K562 (cell line): ENCODE measurements at regions not wholly inside any gene's neighbourhood (a gene's known extent, or its start where the extent isn't known, plus 50 kb on each side); places are given as distances from the start of the nearest gene placed in this dataset.

ENCODE experiments used
- ATAC-seq: fragments of 200-7000 bp; cut with Tn5 transposase; 3 replicates; pipeline ENCODE4 v1.9.1; 2020; ENCODE audit warnings: moderate library complexity
- BruUV-seq: library from RNA; stranded (reverse); fragments of 400-500 nt; replicated peaks from 2 replicates; lab custom pipeline; 2021; lab: Mats Ljungman, UMichigan
- CTCF ChIA-PET: fragments of 300-600 bp; formaldehyde crosslinking; extraction: SDS; loops from one replicate; lab custom pipeline; 2021; ENCODE audit warnings: low intra/inter-chr PET ratio; lab: Yijun Ruan, JAX
- POLR2A ChIA-PET: fragments of 300-600, 350-650 bp; sonication (Branson Sonifier 250); formaldehyde crosslinking; extraction: SDS; loops from one replicate; lab custom pipeline; 2021; ENCODE audit warnings: antibody characterized with exemption, inconsistent platforms; lab: Yijun Ruan, JAX
- DNase-seq, 4 experiments: peaks; one replicate each; pipeline versions ENCODE4 v3.0.0 to v3.0.0-alpha.2; 2011 to 2018; ENCODE audit warnings: low spot score in 3 of 4, mixed read lengths in 3 of 4; ENCODE audit errors: extremely low read depth in 1 of 4
- FAIRE-seq: peaks from 2 replicates; lab custom pipeline; 2011; peaks lifted over from hg19 to GRCh38; lab: Jason Lieb, UNC
- H2AFZ ChIP-seq: 2 replicates; pipeline ENCODE4 v1.6.0; 2011; ENCODE audit warnings: low read depth, low read length, control low read depth, inconsistent platforms
- H3K27ac ChIP-seq: fragments of 200-600 bp; 3 replicates; pipeline ENCODE4 v1.8.0; 2011; ENCODE audit warnings: low read depth, mild to moderate bottlenecking, control low read depth, inconsistent platforms, low read length, moderate library complexity, mixed read lengths; ENCODE audit errors: extremely low read depth
- H3K27me3 ChIP-seq, 2 experiments: fragments of 300-600 bp in 1 of 2; 2 replicates in 1 of 2; 3 replicates in 1 of 2; pipeline versions ENCODE4 v1.6.0 to v1.8.0; 2011; ENCODE audit warnings: inconsistent platforms in 2 of 2, low read length in 2 of 2, mild to moderate bottlenecking in 1 of 2, mixed read lengths in 1 of 2, moderate library complexity in 1 of 2; ENCODE audit not compliant: control insufficient read depth in 2 of 2, insufficient read depth in 2 of 2
- H3K36me3 ChIP-seq: fragments of 300-600 bp; 3 replicates; pipeline ENCODE4 v1.8.0; 2011; ENCODE audit warnings: mild to moderate bottlenecking, low read length, inconsistent platforms; ENCODE audit not compliant: control insufficient read depth, insufficient read depth
- H3K4me1 ChIP-seq, 2 experiments: fragments of 200-600 bp in 1 of 2; replicated peaks in 1 of 2; 2 replicates in 1 of 2; 3 replicates in 1 of 2; pipeline versions ENCODE4 v1.5.1 to v1.8.0; 2011; ENCODE audit warnings: inconsistent platforms in 2 of 2, low read length in 2 of 2, mild to moderate bottlenecking in 1 of 2, mixed read lengths in 1 of 2, moderate library complexity in 1 of 2; ENCODE audit not compliant: control insufficient read depth in 2 of 2, insufficient read depth in 2 of 2
- H3K4me2 ChIP-seq: 2 replicates; pipeline ENCODE4 v1.6.1; 2011; ENCODE audit warnings: low read length, control low read depth, inconsistent platforms, mixed read lengths; ENCODE audit not compliant: insufficient read depth
- H3K4me3 ChIP-seq: fragments of 200-600 bp; sonication (generic), shearing (Covaris generic); 2 replicates; pipeline ENCODE4 v1.5.1; 2016; ENCODE audit warnings: control low read depth, inconsistent platforms
- H3K79me2 ChIP-seq: fragments of 200-600 bp; 3 replicates; pipeline ENCODE4 v1.8.0; 2011; ENCODE audit warnings: low read length, inconsistent platforms; ENCODE audit not compliant: control insufficient read depth, insufficient read depth
- H3K9ac ChIP-seq, 2 experiments: 2 replicates each; pipeline versions ENCODE4 v1.6.0 to v1.6.1; 2011; ENCODE audit warnings: low read depth in 2 of 2, low read length in 2 of 2, control low read depth in 1 of 2, inconsistent platforms in 1 of 2, mild to moderate bottlenecking in 1 of 2, mixed read lengths in 1 of 2; ENCODE audit not compliant: insufficient read depth in 1 of 2
- H3K9me1 ChIP-seq: one replicate; pipeline ENCODE4 v1.6.0; 2011; ENCODE audit warnings: inconsistent platforms, mild to moderate bottlenecking, low read length, moderate library complexity; ENCODE audit not compliant: control insufficient read depth, insufficient read depth
- H3K9me3 ChIP-seq: replicated peaks from 2 replicates; pipeline ENCODE4 v1.5.1; 2011; ENCODE audit warnings: low read depth, low read length, inconsistent platforms; ENCODE audit not compliant: control insufficient read depth, insufficient read depth
- H4K20me1 ChIP-seq: replicated peaks from 2 replicates; pipeline ENCODE4 v1.6.1; 2011; ENCODE audit warnings: low read length, inconsistent platforms, mixed read lengths; ENCODE audit not compliant: control insufficient read depth, insufficient read depth
- CC2D1A ChIP-seq: fragments of 450-650 bp; IDR thresholded peaks from 2 replicates; pipeline ENCODE4 v1.6.1; 2017; ENCODE audit warnings: mild to moderate bottlenecking
- CHD4 ChIP-seq: fragments of 200-600 bp; sonication (generic); IDR thresholded peaks from 3 replicates; pipeline ENCODE4 v1.6.1; 2012; ENCODE audit warnings: low read depth, mild to moderate bottlenecking, mixed read lengths, low read length, inconsistent platforms; ENCODE audit not compliant: insufficient read depth, insufficient replicate concordance, poor library complexity, severe bottlenecking
- COPS2 ChIP-seq: fragments of 450-650 bp; conservative IDR thresholded peaks from 2 replicates; pipeline ENCODE4 v1.6.1; 2016; ENCODE audit warnings: mild to moderate bottlenecking, moderate library complexity
- DACH1 ChIP-seq: fragments of 450-650 bp; IDR thresholded peaks from 2 replicates; pipeline ENCODE4 v1.6.1; 2018; ENCODE audit not compliant: partially characterized antibody
- ELF1 ChIP-seq: fragments of 200-800 bp; sonication (Bioruptor generic); IDR thresholded peaks from 2 replicates; pipeline ENCODE4 v1.6.1; 2016; ENCODE audit warnings: missing genetic modification characterization, missing compliant biosample characterization
- KDM1A ChIP-seq, 2 experiments: fragments of 450-650 bp; IDR thresholded peaks; 2 replicates each; pipeline ENCODE4 v1.6.1; 2016; ENCODE audit warnings: mild to moderate bottlenecking in 2 of 2
- KDM5B ChIP-seq: fragments of 200-600 bp; sonication (generic); IDR thresholded peaks from 2 replicates; pipeline ENCODE4 v1.6.1; 2012; ENCODE audit warnings: low read depth, mild to moderate bottlenecking, moderate library complexity, low read length, control low read depth, inconsistent platforms; ENCODE audit not compliant: insufficient replicate concordance
- MAZ ChIP-seq, 2 experiments: fragments of 450-650 bp in 1 of 2; sonication (generic) in 1 of 2; formaldehyde crosslinking; IDR thresholded peaks in 1 of 2; conservative IDR thresholded peaks in 1 of 2; 2 replicates each; pipeline versions ENCODE4 v1.4.0 to v1.5.0; 2020; ENCODE audit warnings: mild to moderate bottlenecking in 1 of 2, missing genetic modification reagents in 1 of 2
- NEUROD1 ChIP-seq: fragments of 150-350 bp; IDR thresholded peaks from 2 replicates; pipeline ENCODE4 v1.6.1; 2014; ENCODE audit warnings: borderline replicate concordance, low read length, low read depth; ENCODE audit not compliant: partially characterized antibody
- NR3C1 ChIP-seq: sonication (generic); formaldehyde crosslinking; IDR thresholded peaks from 2 replicates; pipeline ENCODE4 v1.8.1; 2022; ENCODE audit warnings: missing genetic modification reagents
- SRF ChIP-seq, 2 experiments: fragments of 250-450, 450-650 bp in 1 of 2; sonication (Bioruptor Pico) in 1 of 2; sonication (generic) in 1 of 2; formaldehyde crosslinking; IDR thresholded peaks; 2 replicates each; pipeline versions ENCODE4 v1.5.0 to v1.5.1; 2020 to 2022; ENCODE audit warnings: mild to moderate bottlenecking in 1 of 2, missing genetic modification reagents in 1 of 2
- ZNF174 ChIP-seq: fragments of 250-450 bp; sonication (Bioruptor Pico); IDR thresholded peaks from 2 replicates; pipeline ENCODE4 v1.4.0; 2020; ENCODE audit warnings: mild to moderate bottlenecking
- WGBS: fragments of 100-300 bp; shearing (Covaris generic); methylation state at CpG from one replicate; pipeline ENCODE4 v1.1.6; 2016; ENCODE audit warnings: low coverage, mixed read lengths; ENCODE audit not compliant: insufficient coverage; ENCODE audit errors: missing lambda C conversion rate; 5-methylcytosine and 5-hydroxymethylcytosine counted together
- in situ Hi-C: fragments of 300-500 bp; cut with MboI; formaldehyde crosslinking; loops from 4 replicates; pipeline ENCODE4 v1.15.0; 2018; ENCODE audit warnings: inconsistent platforms, mixed read lengths
- intact Hi-C: fragments of 100-400 bp; cut with micrococcal nuclease; formaldehyde crosslinking; loops from 2 replicates; pipeline ENCODE4 v1.14.2; 2022
- TF ChIP-seq, protein P1 (sequence below): fragments of 450-650 bp; IDR thresholded peaks from 2 replicates; pipeline ENCODE4 v1.6.1; 2016; ENCODE audit warnings: mild to moderate bottlenecking
- TF ChIP-seq, protein P2 (sequence below): fragments of 250-450 bp; sonication (Bioruptor Pico); IDR thresholded peaks from 2 replicates; pipeline ENCODE4 v1.4.0; 2020; ENCODE audit warnings: mild to moderate bottlenecking
- TF ChIP-seq, protein P3 (sequence below): fragments of 250-450 bp; sonication (Bioruptor Pico); IDR thresholded peaks from 2 replicates; pipeline ENCODE4 v1.5.0; 2020; ENCODE audit warnings: mild to moderate bottlenecking, borderline replicate concordance
- TF ChIP-seq, protein P4 (sequence below): IDR thresholded peaks from 2 replicates; pipeline ENCODE4 v1.6.1; 2012; ENCODE audit warnings: low read depth, low read length, improper control_type of control experiment, borderline replicate concordance

DNA sequence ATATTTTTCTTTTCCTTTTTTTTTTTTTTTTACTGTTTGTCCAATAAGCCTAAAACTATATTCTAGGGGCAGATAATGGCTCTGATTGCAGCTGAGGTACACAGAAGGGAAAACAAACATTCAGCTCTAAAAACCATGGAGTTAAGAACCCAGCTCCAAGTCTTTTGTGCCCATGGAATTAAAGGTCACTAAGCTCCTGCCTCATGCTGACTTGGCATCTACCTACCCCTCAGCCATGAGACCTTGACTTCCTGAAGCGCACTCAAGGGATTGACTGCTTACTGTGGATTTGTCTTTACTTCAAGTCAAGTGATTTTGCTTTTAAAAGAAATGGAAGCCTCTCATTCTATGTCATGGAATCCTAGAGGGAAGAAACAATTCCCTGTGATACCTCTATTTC, 192.3 kb downstream of the AMY1C start:
- ChIA-PET POLR2A (no interaction called here), CTCF (no interaction called here)
- 0% methylated on average over 1 of the region's 1 CpG for WGBS
- no peaks in the 10 kb centered on the region for H3K79me2 ChIP-seq
- no peaks in the 10 kb centered on the region for H3K9me1 ChIP-seq
- FAIRE-seq (no peak), DNase-seq (no peak), ATAC-seq (no peak)
- no peak overlapping the region for H3K27ac ChIP-seq
- H3K9me3 ChIP-seq: no peaks in the 10 kb centered on the region
- in situ Hi-C loops: no loop called here
- no peak overlapping the region for H3K9ac ChIP-seq
- H2AFZ ChIP-seq: no peak overlapping the region
- no TSS peak for BruUV-seq
- intact Hi-C loops: no loop called here
- H3K27me3 ChIP-seq: no peaks in the 10 kb centered on the region
- no peak overlapping the region for H3K4me2 ChIP-seq
- H4K20me1 ChIP-seq: no peaks in the 10 kb centered on the region
- no peaks in the 10 kb centered on the region for H3K36me3 ChIP-seq
- no peaks in the 10 kb centered on the region for H3K4me1 ChIP-seq
- H3K4me3 ChIP-seq: no peak overlapping the region
- no peak for TF ChIP-seq DACH1
- TF ChIP-seq, protein P1, sequence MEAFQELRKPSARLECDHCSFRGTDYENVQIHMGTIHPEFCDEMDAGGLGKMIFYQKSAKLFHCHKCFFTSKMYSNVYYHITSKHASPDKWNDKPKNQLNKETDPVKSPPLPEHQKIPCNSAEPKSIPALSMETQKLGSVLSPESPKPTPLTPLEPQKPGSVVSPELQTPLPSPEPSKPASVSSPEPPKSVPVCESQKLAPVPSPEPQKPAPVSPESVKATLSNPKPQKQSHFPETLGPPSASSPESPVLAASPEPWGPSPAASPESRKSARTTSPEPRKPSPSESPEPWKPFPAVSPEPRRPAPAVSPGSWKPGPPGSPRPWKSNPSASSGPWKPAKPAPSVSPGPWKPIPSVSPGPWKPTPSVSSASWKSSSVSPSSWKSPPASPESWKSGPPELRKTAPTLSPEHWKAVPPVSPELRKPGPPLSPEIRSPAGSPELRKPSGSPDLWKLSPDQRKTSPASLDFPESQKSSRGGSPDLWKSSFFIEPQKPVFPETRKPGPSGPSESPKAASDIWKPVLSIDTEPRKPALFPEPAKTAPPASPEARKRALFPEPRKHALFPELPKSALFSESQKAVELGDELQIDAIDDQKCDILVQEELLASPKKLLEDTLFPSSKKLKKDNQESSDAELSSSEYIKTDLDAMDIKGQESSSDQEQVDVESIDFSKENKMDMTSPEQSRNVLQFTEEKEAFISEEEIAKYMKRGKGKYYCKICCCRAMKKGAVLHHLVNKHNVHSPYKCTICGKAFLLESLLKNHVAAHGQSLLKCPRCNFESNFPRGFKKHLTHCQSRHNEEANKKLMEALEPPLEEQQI: no peak
- TF ChIP-seq COPS2: no peak
- no peak for TF ChIP-seq ELF1 (tag)
- no peak for TF ChIP-seq KDM5B
- no peak for TF ChIP-seq NEUROD1
- TF ChIP-seq, protein P2, sequence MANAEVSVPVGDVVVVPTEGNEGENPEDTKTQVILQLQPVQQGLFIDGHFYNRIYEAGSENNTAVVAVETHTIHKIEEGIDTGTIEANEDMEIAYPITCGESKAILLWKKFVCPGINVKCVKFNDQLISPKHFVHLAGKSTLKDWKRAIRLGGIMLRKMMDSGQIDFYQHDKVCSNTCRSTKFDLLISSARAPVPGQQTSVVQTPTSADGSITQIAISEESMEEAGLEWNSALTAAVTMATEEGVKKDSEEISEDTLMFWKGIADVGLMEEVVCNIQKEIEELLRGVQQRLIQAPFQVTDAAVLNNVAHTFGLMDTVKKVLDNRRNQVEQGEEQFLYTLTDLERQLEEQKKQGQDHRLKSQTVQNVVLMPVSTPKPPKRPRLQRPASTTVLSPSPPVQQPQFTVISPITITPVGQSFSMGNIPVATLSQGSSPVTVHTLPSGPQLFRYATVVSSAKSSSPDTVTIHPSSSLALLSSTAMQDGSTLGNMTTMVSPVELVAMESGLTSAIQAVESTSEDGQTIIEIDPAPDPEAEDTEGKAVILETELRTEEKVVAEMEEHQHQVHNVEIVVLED (CRISPR knock-in tag): no peak
- no peak for TF ChIP-seq CHD4
- TF ChIP-seq, protein P3, sequence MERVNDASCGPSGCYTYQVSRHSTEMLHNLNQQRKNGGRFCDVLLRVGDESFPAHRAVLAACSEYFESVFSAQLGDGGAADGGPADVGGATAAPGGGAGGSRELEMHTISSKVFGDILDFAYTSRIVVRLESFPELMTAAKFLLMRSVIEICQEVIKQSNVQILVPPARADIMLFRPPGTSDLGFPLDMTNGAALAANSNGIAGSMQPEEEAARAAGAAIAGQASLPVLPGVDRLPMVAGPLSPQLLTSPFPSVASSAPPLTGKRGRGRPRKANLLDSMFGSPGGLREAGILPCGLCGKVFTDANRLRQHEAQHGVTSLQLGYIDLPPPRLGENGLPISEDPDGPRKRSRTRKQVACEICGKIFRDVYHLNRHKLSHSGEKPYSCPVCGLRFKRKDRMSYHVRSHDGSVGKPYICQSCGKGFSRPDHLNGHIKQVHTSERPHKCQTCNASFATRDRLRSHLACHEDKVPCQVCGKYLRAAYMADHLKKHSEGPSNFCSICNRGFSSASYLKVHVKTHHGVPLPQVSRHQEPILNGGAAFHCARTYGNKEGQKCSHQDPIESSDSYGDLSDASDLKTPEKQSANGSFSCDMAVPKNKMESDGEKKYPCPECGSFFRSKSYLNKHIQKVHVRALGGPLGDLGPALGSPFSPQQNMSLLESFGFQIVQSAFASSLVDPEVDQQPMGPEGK (CRISPR knock-in tag): no peak
- TF ChIP-seq SRF (CRISPR knock-in tag; IDR thresholded peaks at IDR 0.05): no peak
- no peak for TF ChIP-seq CC2D1A
- no peak for TF ChIP-seq NR3C1 (CRISPR knock-in tag)
- no peak for TF ChIP-seq MAZ (CRISPR knock-in tag; conservative IDR thresholded peaks at IDR 0.05 in 1 of 2, IDR thresholded peaks at IDR 0.05 in 1 of 2)
- TF ChIP-seq, protein P4, sequence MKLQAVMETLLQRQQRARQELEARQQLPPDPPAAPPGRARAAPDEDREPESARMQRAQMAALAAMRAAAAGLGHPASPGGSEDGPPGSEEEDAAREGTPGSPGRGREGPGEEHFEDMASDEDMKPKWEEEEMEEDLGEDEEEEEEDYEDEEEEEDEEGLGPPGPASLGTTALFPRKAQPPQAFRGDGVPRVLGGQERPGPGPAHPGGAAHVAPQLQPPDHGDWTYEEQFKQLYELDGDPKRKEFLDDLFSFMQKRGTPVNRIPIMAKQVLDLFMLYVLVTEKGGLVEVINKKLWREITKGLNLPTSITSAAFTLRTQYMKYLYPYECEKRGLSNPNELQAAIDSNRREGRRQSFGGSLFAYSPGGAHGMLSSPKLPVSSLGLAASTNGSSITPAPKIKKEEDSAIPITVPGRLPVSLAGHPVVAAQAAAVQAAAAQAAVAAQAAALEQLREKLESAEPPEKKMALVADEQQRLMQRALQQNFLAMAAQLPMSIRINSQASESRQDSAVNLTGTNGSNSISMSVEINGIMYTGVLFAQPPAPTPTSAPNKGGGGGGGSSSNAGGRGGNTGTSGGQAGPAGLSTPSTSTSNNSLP: no peak
- no peak for TF ChIP-seq KDM1A (IDR thresholded peaks at IDR 0.05)
- TF ChIP-seq ZNF174 (CRISPR knock-in tag): no peak
